Caco-2 (cell line): ENCODE measurements at regions not wholly inside any gene's neighbourhood (a gene's known extent, or its start where the extent isn't known, plus 50 kb on each side); places are given as distances from the start of the nearest gene placed in this dataset.

Source experiments
- BruUV-seq: library from RNA; stranded (reverse); fragments of 400-500 nt; replicated peaks from 2 replicates; lab custom pipeline; 2021; lab: Mats Ljungman, UMichigan
- CTCF ChIA-PET: fragments of 300-600 bp; sonication (Branson Sonifier 250); formaldehyde crosslinking; loops from one replicate; lab custom pipeline; 2022; ENCODE audit warnings: antibody characterized with exemption; lab: Charles Lee
- POLR2A ChIA-PET: fragments of 300-600 bp; sonication (Branson Sonifier 250); formaldehyde crosslinking; loops from one replicate; lab custom pipeline; 2022; ENCODE audit warnings: antibody characterized with exemption; lab: Charles Lee
- DNase-seq, 2 experiments: peaks; one replicate each; pipeline versions ENCODE4 v3.0.0 to v3.0.0-alpha.2; 2020 to 2022
- H3K27me3 ChIP-seq: replicated peaks from 2 replicates; pipeline ENCODE4 v1.6.0; 2011; ENCODE audit warnings: low read length; ENCODE audit not compliant: control insufficient read depth, insufficient read depth
- H3K36me3 ChIP-seq: 2 replicates; pipeline ENCODE4 v1.5.1; 2011; ENCODE audit warnings: low read length; ENCODE audit not compliant: control insufficient read depth, insufficient read depth
- H3K4me1 ChIP-seq: fragments of 250-450 bp; sonication (Bioruptor Pico); 2 replicates; pipeline ENCODE4 v1.5.1; 2020; ENCODE audit warnings: mild to moderate bottlenecking
- H3K4me3 ChIP-seq: 2 replicates; pipeline ENCODE4 v1.5.1; 2011; ENCODE audit warnings: low read depth, mild to moderate bottlenecking, control low read depth, low read length
- H3K9me3 ChIP-seq: fragments of 250-450 bp; sonication (Bioruptor Pico); 2 replicates; pipeline ENCODE4 v1.5.1; 2020; ENCODE audit warnings: mild to moderate bottlenecking, moderate library complexity
- H3K27ac Mint-ChIP-seq: one replicate; pipeline ENCODE4 v1.8.0; 2022; ENCODE audit warnings: mixed read lengths; ENCODE audit not compliant: unreplicated experiment
- H3K27me3 Mint-ChIP-seq: one replicate; pipeline ENCODE4 v1.8.0; 2022; ENCODE audit warnings: mixed read lengths; ENCODE audit not compliant: insufficient read depth, unreplicated experiment
- H3K36me3 Mint-ChIP-seq: one replicate; pipeline ENCODE4 v1.8.0; 2022; ENCODE audit warnings: mild to moderate bottlenecking, mixed read lengths; ENCODE audit not compliant: insufficient read depth, unreplicated experiment
- H3K4me1 Mint-ChIP-seq: one replicate; pipeline ENCODE4 v1.8.0; 2022; ENCODE audit warnings: low read depth, mixed read lengths; ENCODE audit not compliant: unreplicated experiment
- H3K4me3 Mint-ChIP-seq: one replicate; pipeline ENCODE4 v1.8.0; 2022; ENCODE audit warnings: mild to moderate bottlenecking, moderate library complexity, mixed read lengths; ENCODE audit not compliant: unreplicated experiment
- H3K9me3 Mint-ChIP-seq: one replicate; pipeline ENCODE4 v1.8.0; 2022; ENCODE audit warnings: mixed read lengths; ENCODE audit not compliant: unreplicated experiment
- CTCF ChIP-seq, 2 experiments: fragments of 200-600 bp in 1 of 2; IDR thresholded peaks; 1 replicate in 1 of 2; 2 replicates in 1 of 2; pipeline versions ENCODE4 v1.5.1 to v1.8.0; 2011 to 2022; ENCODE audit warnings: antibody characterized with exemption in 1 of 2, control low read depth in 1 of 2, inconsistent platforms in 1 of 2, low read depth in 1 of 2, low read length in 1 of 2, mild to moderate bottlenecking in 1 of 2, moderate library complexity in 1 of 2; ENCODE audit not compliant: insufficient read depth in 1 of 2, severe bottlenecking in 1 of 2, unreplicated experiment in 1 of 2
- intact Hi-C: fragments of 100-400 bp; cut with micrococcal nuclease; formaldehyde crosslinking; loops from one replicate; pipeline ENCODE4 v1.10.0; 2022; ENCODE audit not compliant: unreplicated experiment

DNA sequence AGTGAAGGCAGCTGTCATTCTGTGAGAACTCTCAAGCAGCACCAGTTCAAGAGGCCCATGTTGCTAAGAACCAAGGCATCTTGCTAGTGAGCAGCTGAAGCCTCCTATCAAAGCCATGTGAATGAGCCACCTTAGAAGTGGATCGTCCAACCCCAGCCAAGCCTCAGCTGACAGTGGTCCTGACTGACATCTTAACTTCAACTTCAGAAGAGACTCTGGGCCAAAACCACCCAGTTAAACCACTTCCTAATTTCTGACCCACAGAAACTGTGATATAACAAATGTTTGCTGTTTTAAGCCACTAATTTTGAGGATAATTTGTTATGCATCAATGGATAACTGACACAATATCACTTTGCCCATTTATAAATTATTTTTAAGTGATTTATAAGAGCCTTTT lies 256.0 kb downstream of the RPAP3 start:
- no peak for TF ChIP-seq CTCF (IDR thresholded peaks at IDR 0.05; ENCODE audit: insufficient read depth in 1 of 2, low read depth in 1 of 2, low read length in 1 of 2, severe bottlenecking in 1 of 2, unreplicated experiment in 1 of 2)
- no peak overlapping the region for H3K4me3 ChIP-seq
- CTCF ChIA-PET = no interaction called here
- Mint-ChIP-seq H3K4me1 (no peaks in the 10 kb centered on the region), H3K36me3 (no peaks in the 10 kb centered on the region), H3K4me3 (no peak overlapping the region), H3K27me3 (peaks cover 10% of the 10 kb centered on the region), H3K9me3 (peaks cover 13% of the 10 kb centered on the region), H3K27ac (no peak overlapping the region)
- intact Hi-C loops = no loop called here
- no peaks in the 10 kb centered on the region; the same call in 1 of the 2 replicates for H3K9me3 ChIP-seq
- H3K4me1 ChIP-seq = no peaks in the 10 kb centered on the region
- no peaks in the 10 kb centered on the region; the same call in 1 of the 2 replicates for H3K27me3 ChIP-seq
- no peak for DNase-seq
- POLR2A ChIA-PET = no interaction called here
- H3K36me3 ChIP-seq = no peaks in the 10 kb centered on the region
- no TSS peak for BruUV-seq

GRCh38 chr12:47442310-47442709 lies 263.5 kb downstream of the RPAP3 start:
- no peak for TF ChIP-seq CTCF (IDR thresholded peaks at IDR 0.05; ENCODE audit: insufficient read depth in 1 of 2, low read depth in 1 of 2, low read length in 1 of 2, severe bottlenecking in 1 of 2, unreplicated experiment in 1 of 2)
- no peaks in the 10 kb centered on the region for H3K4me1 ChIP-seq
- peaks cover 16% of the 10 kb centered on the region for H3K9me3 ChIP-seq
- POLR2A ChIA-PET = no interaction called here
- no peak overlapping the region for H3K27ac Mint-ChIP-seq
- no peak for DNase-seq
- H3K36me3 ChIP-seq = no peaks in the 10 kb centered on the region
- H3K27me3 Mint-ChIP-seq = no peaks in the 10 kb centered on the region
- BruUV-seq = no TSS peak
- peaks cover 7% of the 10 kb centered on the region for H3K4me1 Mint-ChIP-seq
- no peaks in the 10 kb centered on the region for H3K27me3 ChIP-seq
- no peak overlapping the region for H3K4me3 ChIP-seq
- peaks cover 55% of the 10 kb centered on the region for H3K9me3 Mint-ChIP-seq
- H3K36me3 Mint-ChIP-seq = no peaks in the 10 kb centered on the region
- no peak overlapping the region for H3K4me3 Mint-ChIP-seq
- CTCF ChIA-PET = no interaction called here
- intact Hi-C loops = no loop called here

DNA sequence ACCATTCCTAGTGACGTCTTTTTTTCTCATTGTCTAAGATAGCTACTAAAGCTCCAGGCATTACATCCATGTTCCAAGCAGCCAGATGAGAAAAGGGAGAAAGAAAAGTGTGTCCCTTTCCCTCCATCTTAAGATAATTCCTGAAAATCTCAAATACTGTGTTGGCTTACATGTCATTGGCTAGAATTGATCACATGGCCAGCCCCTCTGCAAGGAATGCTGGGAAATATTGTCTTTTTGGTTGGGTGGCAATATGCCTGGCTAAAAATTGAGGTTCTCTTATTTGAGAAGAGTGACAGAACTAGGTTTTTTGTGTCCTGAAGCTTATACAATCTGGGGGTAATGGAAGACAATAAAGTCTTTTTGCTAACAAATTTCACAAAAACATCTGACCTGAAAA lies 264.3 kb downstream of the RPAP3 start:
- Mint-ChIP-seq H3K4me1 (peaks cover 7% of the 10 kb centered on the region), H3K27ac (no peak overlapping the region), H3K4me3 (no peak overlapping the region), H3K9me3 (peaks cover 57% of the 10 kb centered on the region), H3K36me3 (no peaks in the 10 kb centered on the region), H3K27me3 (no peaks in the 10 kb centered on the region)
- Histone ChIP-seq H3K36me3 (no peaks in the 10 kb centered on the region), H3K9me3 (peaks cover 16% of the 10 kb centered on the region), H3K27me3 (no peaks in the 10 kb centered on the region), H3K4me3 (no peak overlapping the region), H3K4me1 (no peaks in the 10 kb centered on the region)
- intact Hi-C loops = no loop called here
- no peak for DNase-seq
- ChIA-PET POLR2A (no interaction called here), CTCF (no interaction called here)
- no TSS peak for BruUV-seq
- TF ChIP-seq CTCF (IDR thresholded peaks at IDR 0.05; ENCODE audit: insufficient read depth in 1 of 2, low read depth in 1 of 2, low read length in 1 of 2, severe bottlenecking in 1 of 2, unreplicated experiment in 1 of 2) = no peak
